Upper lobe of left lung (tissue), 6 donors: ENCODE measurements at regions not wholly inside any gene's neighbourhood (a gene's known extent, or its start where the extent isn't known, plus 50 kb on each side); places are given as distances from the start of the nearest gene placed in this dataset.

Experiments
- ATAC-seq, 2 donors: fragments of 200-7000 bp; cut with Tn5 transposase; one replicate each; pipeline ENCODE4 v1.9.1; 2022; ENCODE audit warnings: mild to moderate bottlenecking in 2 of 2, moderate library complexity in 2 of 2; ENCODE audit not compliant: low FRiP score in 2 of 2
- DNase-seq, 2 donors: peaks; one replicate each; pipeline ENCODE4 v3.0.0-alpha.2; 2019 to 2020
- H3K27ac ChIP-seq, 4 donors: fragments of 200-600 bp; sonication (generic); one replicate each; pipeline ENCODE4 v1.5.1; 2016 to 2019
- H3K27me3 ChIP-seq, 4 donors: fragments of 200-600 bp; sonication (generic); one replicate each; pipeline ENCODE4 v1.5.1; 2017 to 2019
- H3K36me3 ChIP-seq, 4 donors: fragments of 200-600 bp; sonication (generic); one replicate each; pipeline ENCODE4 v1.5.1; 2016 to 2019
- H3K4me1 ChIP-seq, 4 donors: fragments of 200-600 bp; sonication (generic); one replicate each; pipeline ENCODE4 v1.5.1; 2018 to 2019
- H3K4me3 ChIP-seq, 4 donors: fragments of 200-600 bp; sonication (generic); one replicate each; pipeline ENCODE4 v1.5.1; 2017 to 2019; ENCODE audit warnings: mild to moderate bottlenecking in 2 of 4, moderate library complexity in 1 of 4
- H3K9me3 ChIP-seq, 4 donors: fragments of 200-600 bp; sonication (generic); one replicate each; pipeline ENCODE4 v1.5.1; 2018 to 2019
- CTCF ChIP-seq, 6 experiments: fragments of 450-650 bp in 4 of 6; fragments of 200-600 bp in 2 of 6; sonication (generic) in 2 of 6; IDR thresholded peaks; one replicate each; pipeline ENCODE4 v1.5.1; 2016 to 2019; ENCODE audit warnings: antibody characterized with exemption in 6 of 6
- EP300 ChIP-seq, 4 donors: sonication (generic); formaldehyde crosslinking; IDR thresholded peaks; one replicate each; pipeline ENCODE4 v1.5.1; 2017; ENCODE audit warnings: antibody characterized with exemption in 4 of 4, control low read depth in 2 of 4
- POLR2A ChIP-seq, 4 donors: fragments of 450-650 bp; IDR thresholded peaks; one replicate each; pipeline ENCODE4 v1.5.1; 2016 to 2017; ENCODE audit warnings: antibody characterized with exemption in 4 of 4, mild to moderate bottlenecking in 2 of 4
- POLR2AphosphoS5 ChIP-seq, 2 donors: sonication (generic); formaldehyde crosslinking; IDR thresholded peaks; one replicate each; pipeline ENCODE4 v1.5.1; 2017; ENCODE audit warnings: antibody characterized with exemption in 2 of 2
- WGBS, 2 donors: methylation state at CpG; one replicate each; pipeline ENCODE4 v1.1.5; 2017 to 2018; 5-methylcytosine and 5-hydroxymethylcytosine counted together
- donor health status: DM: no; HTN: no; CAD: no; lungs with moderate emphysema.
- donor health status: DM: no; HTN: yes; CAD: no; lungs with severe emphysema.

DNA sequence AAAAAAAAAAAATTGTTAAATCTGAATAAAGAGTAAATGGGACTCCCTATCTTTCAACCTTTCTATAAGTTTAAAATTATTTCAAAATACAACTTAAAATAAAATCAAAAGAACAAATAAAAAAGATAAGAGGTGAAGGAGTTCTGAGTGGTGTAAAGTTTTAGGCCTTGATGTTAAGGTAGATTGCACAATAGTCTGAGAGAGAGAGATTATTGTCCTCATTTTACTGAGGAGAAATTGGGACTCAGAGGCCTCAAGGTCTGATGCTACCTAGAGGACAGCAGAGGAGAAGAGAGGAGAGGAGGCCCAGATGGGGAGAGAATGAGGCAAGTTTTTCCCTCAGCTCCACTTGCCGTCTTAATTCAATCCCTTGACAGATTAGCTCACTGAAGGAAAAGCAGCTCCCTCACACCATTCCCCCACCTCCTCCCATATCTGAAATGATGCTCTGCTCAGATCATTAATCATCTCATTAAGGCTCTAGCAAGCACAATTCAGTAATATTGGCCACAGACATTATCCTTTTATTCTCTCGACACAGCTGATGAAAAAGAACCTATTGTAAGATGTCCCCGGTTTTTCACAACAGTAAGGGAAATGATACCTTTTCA is 106.3 kb upstream of the PTPN13 start:
- DNase-seq (no peak), ATAC-seq (no peak)
- no peaks in the 10 kb centered on the region for H3K9me3 ChIP-seq
- no peak overlapping the region for H3K4me3 ChIP-seq
- H3K27ac ChIP-seq = no peak overlapping the region
- no peaks in the 10 kb centered on the region for H3K27me3 ChIP-seq
- TF ChIP-seq CTCF (IDR thresholded peaks at IDR 0.05) (no peak), EP300 (IDR thresholded peaks at IDR 0.05) (no peak), POLR2AphosphoS5 (IDR thresholded peaks at IDR 0.05) (no peak), POLR2A (IDR thresholded peaks at IDR 0.05) (no peak)
- no peaks in the 10 kb centered on the region for H3K36me3 ChIP-seq
- no peaks in the 10 kb centered on the region for H3K4me1 ChIP-seq
- 91 to 93% methylated on average over 3 of the region's 3 CpGs for WGBS, 2 donors

DNA sequence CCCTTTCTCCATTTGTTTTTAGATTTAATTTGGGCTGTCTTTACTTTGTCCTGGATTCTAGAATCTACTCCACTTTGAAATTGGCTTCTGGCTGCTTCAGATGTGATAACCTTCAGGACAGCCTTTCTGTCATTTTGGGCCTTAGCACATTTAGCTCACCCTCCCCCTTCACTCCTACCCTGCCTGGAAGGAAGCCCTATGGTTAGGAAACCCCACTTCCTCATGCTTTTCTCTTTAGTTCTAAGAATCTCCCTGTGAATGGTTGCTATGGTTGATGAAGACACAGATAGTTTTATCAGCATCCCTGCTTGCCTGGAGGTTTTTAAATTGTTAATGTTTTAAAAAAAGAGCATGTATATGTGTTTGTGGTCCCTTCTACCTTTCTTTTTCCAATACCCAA is 100.7 kb upstream of the PTPN13 start:
- Histone ChIP-seq H3K36me3 (no peaks in the 10 kb centered on the region), H3K4me3 (no peak overlapping the region), H3K27me3 (no peaks in the 10 kb centered on the region), H3K27ac (no peak overlapping the region), H3K9me3 (no peaks in the 10 kb centered on the region), H3K4me1 (peaks cover 9 to 21% (median 17%) of the 10 kb centered on the region in 4 donors)
- TF ChIP-seq POLR2A (IDR thresholded peaks at IDR 0.05) = no peak
- no peak for TF ChIP-seq CTCF (IDR thresholded peaks at IDR 0.05)
- TF ChIP-seq EP300 (IDR thresholded peaks at IDR 0.05) = no peak
- no peak for TF ChIP-seq POLR2AphosphoS5 (IDR thresholded peaks at IDR 0.05)
- DNase-seq (no peak), ATAC-seq (no peak)

DNA sequence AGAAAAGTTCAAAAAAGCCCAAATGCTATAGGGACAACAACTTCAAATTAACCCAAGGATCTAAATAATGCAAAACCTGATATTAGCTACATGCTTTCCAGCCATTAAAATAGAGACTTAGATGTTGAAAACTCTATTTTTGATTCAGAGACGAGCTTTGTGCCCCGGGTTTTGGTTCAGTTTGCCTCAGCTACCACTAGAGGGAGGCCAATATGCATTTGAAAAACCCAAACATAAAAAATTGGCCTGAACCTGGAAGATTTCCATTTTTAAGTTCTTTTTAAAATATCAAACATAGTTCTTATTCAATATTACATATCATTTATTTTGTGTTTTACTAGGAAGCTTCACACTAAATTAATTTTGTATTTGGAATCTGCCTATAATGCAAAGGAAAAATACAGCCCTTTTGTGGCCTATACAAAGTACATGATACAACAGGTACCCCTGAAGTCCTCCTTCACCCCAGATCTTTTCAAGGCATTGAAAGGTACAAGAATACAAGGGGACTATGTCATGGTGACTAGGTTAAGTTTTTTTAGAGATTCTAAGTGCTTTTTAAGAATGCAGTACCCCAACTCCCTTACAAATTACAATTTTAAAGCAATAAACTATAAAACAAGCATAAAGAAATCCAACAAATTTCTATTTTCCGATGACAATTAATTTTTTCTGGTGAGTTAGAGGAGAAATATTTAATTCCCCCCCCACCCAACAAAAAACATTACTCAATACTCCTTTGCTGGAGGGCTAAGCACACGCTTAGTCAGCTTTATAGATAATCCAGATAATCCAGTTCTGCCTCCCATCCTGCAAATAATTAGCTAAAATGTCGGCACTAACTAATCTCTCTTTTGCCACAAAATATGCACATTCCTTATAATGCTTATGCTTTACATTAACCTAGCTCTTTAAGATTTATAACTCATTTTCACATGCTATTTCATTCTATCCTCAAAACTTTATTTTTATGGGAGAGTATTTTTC is 97.7 kb upstream of the PTPN13 start:
- Histone ChIP-seq H3K4me3 (no peak overlapping the region), H3K36me3 (no peaks in the 10 kb centered on the region), H3K27ac (no peak overlapping the region), H3K27me3 (no peaks in the 10 kb centered on the region), H3K4me1 (peaks cover 11 to 34% (median 22%) of the 10 kb centered on the region in 4 donors), H3K9me3 (no peaks in the 10 kb centered on the region)
- WGBS, 2 donors = 32 to 39% methylated on average over 5 of the region's 5 CpGs
- DNase-seq (no peak), ATAC-seq (peak in 1 of 2 donors; percentile 60)
- TF ChIP-seq EP300 (IDR thresholded peaks at IDR 0.05) = no peak
- peak; percentile 52 to 77 (median 70) for TF ChIP-seq CTCF (IDR thresholded peaks at IDR 0.05)
- TF ChIP-seq POLR2A (IDR thresholded peaks at IDR 0.05) = no peak
- no peak for TF ChIP-seq POLR2AphosphoS5 (IDR thresholded peaks at IDR 0.05)

- Histone ChIP-seq H3K36me3 (no peaks in the 10 kb centered on the region), H3K27ac (no peak overlapping the region), H3K9me3 (no peaks in the 10 kb centered on the region), H3K27me3 (no peaks in the 10 kb centered on the region), H3K4me3 (no peak overlapping the region), H3K4me1 (peaks cover 11 to 34% (median 22%) of the 10 kb centered on the region in 4 donors)
- DNase-seq (peak in 1 of 2 donors; percentile 31), ATAC-seq (peak; percentile 25 to 78)
- TF ChIP-seq POLR2A (IDR thresholded peaks at IDR 0.05) = no peak
- TF ChIP-seq EP300 (IDR thresholded peaks at IDR 0.05) = no peak
- TF ChIP-seq CTCF (IDR thresholded peaks at IDR 0.05) = no peak
- no peak for TF ChIP-seq POLR2AphosphoS5 (IDR thresholded peaks at IDR 0.05)
- 44 to 57% methylated on average over 2 of the region's 2 CpGs for WGBS, 2 donors
Measured at GRCh38 chr4:86497131-86497530, 97.0 kb upstream of the PTPN13 start.
